ENCODE measurements at regions not wholly inside any gene's neighbourhood (a gene's known extent, or its start where the extent isn't known, plus 50 kb on each side); places are given as distances from the start of the nearest gene placed in this dataset.

- CTCF ChIA-PET (ENCODE audit: low intra/inter-chr PET ratio), result no interaction called here
- no peak for FAIRE-seq
- no peaks in the 10 kb centered on the region for H3K9me1 ChIP-seq (ENCODE audit: control insufficient read depth, insufficient read depth, low read length)
- H3K27me3 ChIP-seq (ENCODE audit: control insufficient read depth in 2 of 2, insufficient read depth in 2 of 2, low read length in 2 of 2), result peaks cover 4 to 8% of the 10 kb centered on the region in 2 experiments; a peak in 3 of 5 replicates
- H3K4me3 ChIP-seq, result no peak overlapping the region
- no peaks in the 10 kb centered on the region for H3K79me2 ChIP-seq (ENCODE audit: control insufficient read depth, insufficient read depth, low read length)
- ATAC-seq, result no peak
- no peaks in the 10 kb centered on the region for H3K36me3 ChIP-seq (ENCODE audit: control insufficient read depth, insufficient read depth, low read length)
- POLR2A ChIA-PET, result no interaction called here
- no peaks in the 10 kb centered on the region for H3K9me3 ChIP-seq (replicated peaks; ENCODE audit: control insufficient read depth, insufficient read depth, low read depth, low read length)
- in situ Hi-C loops (cut with MboI), result no loop called here
- no TSS peak for BruUV-seq (replicated peaks)
- DNase-seq (ENCODE audit: extremely low read depth in 1 of 4, low spot score in 3 of 4), result no peak
- H3K4me1 ChIP-seq (replicated peaks in 1 of 2; ENCODE audit: control insufficient read depth in 2 of 2, insufficient read depth in 2 of 2, low read length in 2 of 2), result no peaks in the 10 kb centered on the region
- no peaks in the 10 kb centered on the region for H4K20me1 ChIP-seq (replicated peaks; ENCODE audit: control insufficient read depth, insufficient read depth, low read length)
- intact Hi-C loops (cut with micrococcal nuclease), result no loop called here
- H3K9ac ChIP-seq (ENCODE audit: insufficient read depth in 1 of 2, low read depth in 2 of 2, low read length in 2 of 2), result no peak overlapping the region; a peak in 1 of 4 replicates
- no peak overlapping the region for H2AFZ ChIP-seq (ENCODE audit: low read depth, low read length)
- no peak overlapping the region for H3K4me2 ChIP-seq (ENCODE audit: insufficient read depth, low read length)
- no peak overlapping the region for H3K27ac ChIP-seq (ENCODE audit: extremely low read depth, low read depth, low read length)
- 25% methylated on average over 6 of the region's 16 CpGs for WGBS (ENCODE audit: insufficient coverage, low coverage, missing lambda C conversion rate)
- TF ChIP-seq POLR2A (conservative IDR thresholded peaks at IDR 0.05) (no peak), HDGF (IDR thresholded peaks at IDR 0.05) (no peak), SRSF9 (IDR thresholded peaks at IDR 0.05; ENCODE audit: borderline replicate concordance, low read depth, low read length) (no peak), PATZ1 (CRISPR knock-in tag; IDR thresholded peaks at IDR 0.05; ENCODE audit: borderline replicate concordance) (no peak), CSDE1 (IDR thresholded peaks at IDR 0.05) (no peak), MAX (CRISPR knock-in tag; IDR thresholded peaks at IDR 0.05) (no peak), GTF2B (IDR thresholded peaks at IDR 0.05; ENCODE audit: extremely low read depth, insufficient read length) (no peak), HMG20B (CRISPR knock-in tag; IDR thresholded peaks at IDR 0.05) (no peak), COPS2 (conservative IDR thresholded peaks at IDR 0.05) (no peak), SMARCA4 (IDR thresholded peaks at IDR 0.05) (no peak), ZNF584 (CRISPR knock-in tag; IDR thresholded peaks at IDR 0.05; ENCODE audit: low read depth) (no peak), HMG20A (CRISPR knock-in tag; conservative IDR thresholded peaks at IDR 0.05) (no peak), ZNF12 (CRISPR knock-in tag; IDR thresholded peaks at IDR 0.05) (no peak), ZNF780A (CRISPR knock-in tag; IDR thresholded peaks at IDR 0.05) (no peak)
- TF ChIP-seq, protein P1, sequence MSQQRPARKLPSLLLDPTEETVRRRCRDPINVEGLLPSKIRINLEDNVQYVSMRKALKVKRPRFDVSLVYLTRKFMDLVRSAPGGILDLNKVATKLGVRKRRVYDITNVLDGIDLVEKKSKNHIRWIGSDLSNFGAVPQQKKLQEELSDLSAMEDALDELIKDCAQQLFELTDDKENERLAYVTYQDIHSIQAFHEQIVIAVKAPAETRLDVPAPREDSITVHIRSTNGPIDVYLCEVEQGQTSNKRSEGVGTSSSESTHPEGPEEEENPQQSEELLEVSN (IDR thresholded peaks at IDR 0.05; ENCODE audit: borderline replicate concordance in 1 of 2, extremely low read depth in 1 of 2, insufficient read depth in 1 of 2, insufficient read length in 1 of 2, low read depth in 1 of 2, low read length in 1 of 2, poor library complexity in 1 of 2, severe bottlenecking in 1 of 2), result no peak
- TF ChIP-seq, protein P2, sequence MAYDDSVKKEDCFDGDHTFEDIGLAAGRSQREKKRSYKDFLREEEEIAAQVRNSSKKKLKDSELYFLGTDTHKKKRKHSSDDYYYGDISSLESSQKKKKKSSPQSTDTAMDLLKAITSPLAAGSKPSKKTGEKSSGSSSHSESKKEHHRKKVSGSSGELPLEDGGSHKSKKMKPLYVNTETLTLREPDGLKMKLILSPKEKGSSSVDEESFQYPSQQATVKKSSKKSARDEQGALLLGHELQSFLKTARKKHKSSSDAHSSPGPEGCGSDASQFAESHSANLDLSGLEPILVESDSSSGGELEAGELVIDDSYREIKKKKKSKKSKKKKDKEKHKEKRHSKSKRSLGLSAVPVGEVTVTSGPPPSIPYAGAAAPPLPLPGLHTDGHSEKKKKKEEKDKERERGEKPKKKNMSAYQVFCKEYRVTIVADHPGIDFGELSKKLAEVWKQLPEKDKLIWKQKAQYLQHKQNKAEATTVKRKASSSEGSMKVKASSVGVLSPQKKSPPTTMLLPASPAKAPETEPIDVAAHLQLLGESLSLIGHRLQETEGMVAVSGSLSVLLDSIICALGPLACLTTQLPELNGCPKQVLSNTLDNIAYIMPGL (CRISPR knock-in tag; IDR thresholded peaks at IDR 0.05), result no peak
- TF ChIP-seq, protein P3, sequence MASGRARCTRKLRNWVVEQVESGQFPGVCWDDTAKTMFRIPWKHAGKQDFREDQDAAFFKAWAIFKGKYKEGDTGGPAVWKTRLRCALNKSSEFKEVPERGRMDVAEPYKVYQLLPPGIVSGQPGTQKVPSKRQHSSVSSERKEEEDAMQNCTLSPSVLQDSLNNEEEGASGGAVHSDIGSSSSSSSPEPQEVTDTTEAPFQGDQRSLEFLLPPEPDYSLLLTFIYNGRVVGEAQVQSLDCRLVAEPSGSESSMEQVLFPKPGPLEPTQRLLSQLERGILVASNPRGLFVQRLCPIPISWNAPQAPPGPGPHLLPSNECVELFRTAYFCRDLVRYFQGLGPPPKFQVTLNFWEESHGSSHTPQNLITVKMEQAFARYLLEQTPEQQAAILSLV (tag; IDR thresholded peaks at IDR 0.05), result no peak
- TF ChIP-seq, protein P4, sequence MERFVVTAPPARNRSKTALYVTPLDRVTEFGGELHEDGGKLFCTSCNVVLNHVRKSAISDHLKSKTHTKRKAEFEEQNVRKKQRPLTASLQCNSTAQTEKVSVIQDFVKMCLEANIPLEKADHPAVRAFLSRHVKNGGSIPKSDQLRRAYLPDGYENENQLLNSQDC (CRISPR knock-in tag; IDR thresholded peaks at IDR 0.05), result no peak
Observed at GRCh38 chr10:128487517-128487916, 361.3 kb upstream of the MKI67 start.

All from K562 (cell line).